H1 (cell line): ENCODE measurements at regions not wholly inside any gene's neighbourhood (a gene's known extent, or its start where the extent isn't known, plus 50 kb on each side); places are given as distances from the start of the nearest gene placed in this dataset.
"Not testable (repeated sequence)": the region's sequence is repeated elsewhere in the genome, so short reads cannot be mapped to it uniquely, and the experiment has no call there.

Experiments used
- CTCF ChIA-PET: fragments of 300-600 bp; sonication (Branson Sonifier 250); formaldehyde crosslinking; loops from one replicate; lab custom pipeline; 2021; ENCODE audit not compliant: partially characterized antibody; lab: Charles Lee
- POLR2A ChIA-PET: fragments of 300-600 bp; sonication (Branson Sonifier 250); formaldehyde crosslinking; loops from one replicate; lab custom pipeline; 2021; ENCODE audit warnings: inconsistent platforms; ENCODE audit not compliant: partially characterized antibody; lab: Charles Lee
- DNase-seq, 2 experiments: peaks; one replicate each; pipeline versions ENCODE4 v3.0.0 to v3.0.0-alpha.2; 2010 to 2022; ENCODE audit warnings: low spot score in 2 of 2, low read depth in 1 of 2, mixed read lengths in 1 of 2
- FAIRE-seq: peaks from 2 replicates; lab custom pipeline; 2011; peaks lifted over from hg19 to GRCh38; lab: Jason Lieb, UNC
- H2AFZ ChIP-seq: 2 replicates; pipeline ENCODE4 v1.8.1; 2012; ENCODE audit warnings: low read length, inconsistent platforms
- H2AK5ac ChIP-seq: 2 replicates; pipeline ENCODE4 v1.6.1; 2013; ENCODE audit warnings: low read depth, low read length
- H2BK120ac ChIP-seq: replicated peaks from 2 replicates; pipeline ENCODE3; 2013; ENCODE audit warnings: low read depth, low read length, inconsistent platforms
- H2BK12ac ChIP-seq: 2 replicates; pipeline ENCODE4 v1.6.1; 2013; ENCODE audit warnings: low read depth, low read length
- H2BK15ac ChIP-seq: 2 replicates; pipeline ENCODE4 v1.6.1; 2013; ENCODE audit warnings: low read length
- H2BK20ac ChIP-seq: 2 replicates; pipeline ENCODE4 v1.6.1; 2013; ENCODE audit warnings: low read length
- H2BK5ac ChIP-seq: 2 replicates; pipeline ENCODE4 v1.6.1; 2013; ENCODE audit warnings: low read depth, low read length
- H3K14ac ChIP-seq: 2 replicates; pipeline ENCODE4 v1.6.1; 2013; ENCODE audit warnings: inconsistent platforms; ENCODE audit not compliant: insufficient read length
- H3K18ac ChIP-seq: 2 replicates; pipeline ENCODE4 v1.6.1; 2013; ENCODE audit warnings: low read length; ENCODE audit errors: extremely low read depth
- H3K23ac ChIP-seq: 2 replicates; pipeline ENCODE4 v1.6.1; 2013; ENCODE audit warnings: inconsistent platforms; ENCODE audit not compliant: insufficient read length
- H3K23me2 ChIP-seq: 2 replicates; pipeline ENCODE4 v1.6.1; 2013; ENCODE audit warnings: low read depth, low read length
- H3K27ac ChIP-seq: 2 replicates; pipeline ENCODE4 v1.6.1; 2011; ENCODE audit warnings: low read depth, low read length, inconsistent platforms
- H3K27me3 ChIP-seq, 4 experiments: replicated peaks in 1 of 4; 1 replicate in 1 of 4; 2 replicates in 3 of 4; pipeline versions ENCODE4 v1.6.1 to v1.8.1; 2011 to 2013; ENCODE audit warnings: low read length in 3 of 4, mild to moderate bottlenecking in 3 of 4, inconsistent platforms in 2 of 4, mixed read lengths in 2 of 4, moderate library complexity in 1 of 4; ENCODE audit not compliant: control insufficient read depth in 3 of 4, insufficient read depth in 3 of 4; ENCODE audit errors: extremely low read depth in 1 of 4
- H3K36me3 ChIP-seq, 4 experiments: 2 replicates each; pipeline versions ENCODE4 v1.6.1 to v1.8.1; 2011 to 2013; ENCODE audit warnings: mild to moderate bottlenecking in 4 of 4, low read length in 3 of 4, moderate library complexity in 2 of 4, control low read depth in 1 of 4, inconsistent platforms in 1 of 4; ENCODE audit not compliant: insufficient read depth in 4 of 4, control insufficient read depth in 2 of 4
- H3K4ac ChIP-seq: replicated peaks from 2 replicates; pipeline ENCODE3; 2013; ENCODE audit warnings: low read length, low read depth, mixed read lengths, inconsistent platforms; ENCODE audit not compliant: insufficient read length
- H3K4me1 ChIP-seq, 4 experiments: replicated peaks in 1 of 4; 1 replicate in 1 of 4; 2 replicates in 3 of 4; pipeline versions ENCODE4 v1.6.1 to v1.8.1; 2011 to 2013; ENCODE audit warnings: low read length in 3 of 4, inconsistent platforms in 2 of 4, mixed read lengths in 1 of 4; ENCODE audit not compliant: insufficient read depth in 4 of 4, control insufficient read depth in 3 of 4
- H3K4me2 ChIP-seq, 2 experiments: 2 replicates each; pipeline versions ENCODE4 v1.6.1 to v1.8.1; 2011 to 2013; ENCODE audit warnings: low read depth in 2 of 2, low read length in 2 of 2, control low read depth in 1 of 2, inconsistent platforms in 1 of 2, mild to moderate bottlenecking in 1 of 2; ENCODE audit not compliant: insufficient read depth in 1 of 2
- H3K4me3 ChIP-seq, 4 experiments: fragments of 200-600, 300-600 bp in 1 of 4; sonication (generic), shearing (Covaris generic), sonication (Bioruptor Twin) in 1 of 4; 2 replicates each; pipeline versions ENCODE4 v1.5.1 to v1.8.1; 2011 to 2016; ENCODE audit warnings: low read length in 4 of 4, low read depth in 3 of 4, control low read depth in 2 of 4, inconsistent platforms in 2 of 4, mild to moderate bottlenecking in 2 of 4, mixed read lengths in 1 of 4, moderate library complexity in 1 of 4; ENCODE audit not compliant: insufficient read depth in 2 of 4; ENCODE audit errors: extremely low read depth in 1 of 4
- H3K56ac ChIP-seq: replicated peaks from 2 replicates; pipeline ENCODE3; 2013; ENCODE audit warnings: low read depth, mild to moderate bottlenecking, mixed read lengths, low read length, inconsistent platforms; ENCODE audit not compliant: insufficient read length
- H3K79me1 ChIP-seq: 2 replicates; pipeline ENCODE4 v1.6.1; 2013; ENCODE audit warnings: low read depth, low read length, control low read depth
- H3K79me2 ChIP-seq, 2 experiments: 2 replicates each; pipeline versions ENCODE4 v1.6.1 to v1.8.1; 2012 to 2013; ENCODE audit warnings: low read length in 2 of 2, mild to moderate bottlenecking in 2 of 2, inconsistent platforms in 1 of 2; ENCODE audit not compliant: insufficient read depth in 2 of 2, control insufficient read depth in 1 of 2
- H3K9ac ChIP-seq, 4 experiments: replicated peaks in 1 of 4; 1 replicate in 1 of 4; 2 replicates in 3 of 4; pipeline versions ENCODE4 v1.6.1 to v1.8.1; 2011 to 2013; ENCODE audit warnings: low read depth in 3 of 4, low read length in 3 of 4, control low read depth in 2 of 4, mild to moderate bottlenecking in 2 of 4, moderate library complexity in 2 of 4, inconsistent platforms in 1 of 4; ENCODE audit errors: extremely low read depth in 1 of 4
- H3K9me3 ChIP-seq, 2 experiments: 2 replicates each; pipeline versions ENCODE4 v1.6.1 to v1.8.1; 2012 to 2013; ENCODE audit warnings: mild to moderate bottlenecking in 2 of 2, moderate library complexity in 2 of 2, control low read depth in 1 of 2, inconsistent platforms in 1 of 2, low read depth in 1 of 2, low read length in 1 of 2, mixed read lengths in 1 of 2; ENCODE audit not compliant: insufficient read depth in 2 of 2
- H4K20me1 ChIP-seq, 2 experiments: replicated peaks in 1 of 2; 2 replicates each; pipeline versions ENCODE3 to v1.8.1; 2011 to 2013; ENCODE audit warnings: inconsistent platforms in 2 of 2, low read length in 2 of 2, mild to moderate bottlenecking in 1 of 2; ENCODE audit not compliant: insufficient read depth in 2 of 2, control insufficient read depth in 1 of 2
- H4K5ac ChIP-seq: 2 replicates; pipeline ENCODE4 v1.6.1; 2013; ENCODE audit warnings: low read length, low read depth, mixed read lengths, inconsistent platforms; ENCODE audit not compliant: insufficient read length
- H4K8ac ChIP-seq: 2 replicates; pipeline ENCODE4 v1.8.0; 2013; ENCODE audit warnings: mild to moderate bottlenecking, moderate library complexity, low read length, inconsistent platforms; ENCODE audit not compliant: insufficient read depth; ENCODE audit errors: extremely low read depth
- H4K91ac ChIP-seq: replicated peaks from 2 replicates; pipeline ENCODE3; 2013; ENCODE audit warnings: low read length, mixed read lengths, inconsistent platforms; ENCODE audit not compliant: insufficient read length
- ATF2 ChIP-seq: IDR thresholded peaks from 2 replicates; pipeline ENCODE4 v1.6.1; 2012; ENCODE audit warnings: low read length, inconsistent platforms
- GTF2F1 ChIP-seq: IDR thresholded peaks from 2 replicates; pipeline ENCODE4 v1.6.1; 2012; ENCODE audit warnings: low read depth, low read length, improper control_type of control experiment, borderline replicate concordance
- MAFK ChIP-seq: IDR thresholded peaks from 2 replicates; pipeline ENCODE4 v1.6.1; 2012; ENCODE audit warnings: low read depth, mild to moderate bottlenecking, improper control_type of control experiment, low read length
- RAD21 ChIP-seq, 2 experiments: IDR thresholded peaks in 1 of 2; conservative IDR thresholded peaks in 1 of 2; 2 replicates each; pipeline ENCODE4 v1.6.1; 2011; ENCODE audit warnings: low read depth in 2 of 2, low read length in 2 of 2, improper control_type of control experiment in 1 of 2, inconsistent platforms in 1 of 2, mild to moderate bottlenecking in 1 of 2, moderate library complexity in 1 of 2
- SIRT6 ChIP-seq: IDR thresholded peaks from one replicate; pipeline ENCODE4 v1.7.1; 2012; ENCODE audit warnings: low read length, inconsistent platforms
- SP1 ChIP-seq: IDR thresholded peaks from 2 replicates; pipeline ENCODE4 v1.6.1; 2011; ENCODE audit warnings: low read depth, low read length
- WGBS, 2 experiments: shearing (Covaris generic) in 1 of 2; methylation state at CpG; one replicate each; pipeline versions ENCODE4 v1.1.6 to v1.1.7; 2013 to 2015; ENCODE audit warnings: low lambda C conversion rate in 2 of 2, mixed read lengths in 2 of 2, inconsistent platforms in 1 of 2, low coverage in 1 of 2, missing lambda C conversion rate in 1 of 2; ENCODE audit not compliant: insufficient replicate concordance in 2 of 2, insufficient coverage in 1 of 2, insufficient read length in 1 of 2; ENCODE audit errors: extremely low coverage in 1 of 2, missing lambda C conversion rate in 1 of 2; 5-methylcytosine and 5-hydroxymethylcytosine counted together

- no peak for TF ChIP-seq RAD21 (IDR thresholded peaks at IDR 0.05 in 1 of 2, conservative IDR thresholded peaks at IDR 0.05 in 1 of 2; ENCODE audit: low read depth in 2 of 2, low read length in 2 of 2)
- no peak for TF ChIP-seq SIRT6
- TF ChIP-seq SP1, result no peak
- TF ChIP-seq ATF2, result no peak
- no peak for TF ChIP-seq MAFK
- TF ChIP-seq GTF2F1, result no peak
Measured at GRCh38 chr3:152773633-152774032, 61.3 kb upstream of the P2RY1 start (continued).

DNA sequence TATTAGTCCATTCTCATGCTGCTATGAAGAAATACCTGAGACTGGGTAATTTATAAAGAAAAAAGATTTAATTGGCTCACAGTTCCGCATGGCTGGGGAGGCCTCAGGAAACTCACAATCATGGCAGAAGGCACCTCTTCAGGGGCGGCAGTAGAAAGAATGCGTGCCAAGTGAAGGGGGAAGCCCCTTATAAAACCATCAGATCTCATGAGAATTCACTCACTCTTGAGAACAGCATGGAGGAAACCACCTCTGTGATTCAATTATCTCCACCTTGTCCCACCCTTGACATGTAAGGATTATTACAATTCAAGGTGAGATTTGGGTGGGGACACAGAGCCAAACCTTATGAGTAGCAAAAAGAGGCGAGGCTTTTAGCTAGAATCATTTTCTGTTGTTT is 60.7 kb upstream of the P2RY1 start:
- DNase-seq, H2AFZ ChIP-seq, H3K4me3 ChIP-seq, H2AK5ac ChIP-seq, H3K56ac ChIP-seq, H3K27ac ChIP-seq, FAIRE-seq, H3K9me3 ChIP-seq, H2BK12ac ChIP-seq, H4K8ac ChIP-seq, POLR2A ChIA-PET, H3K4ac ChIP-seq, H2BK5ac ChIP-seq, H3K79me2 ChIP-seq, H4K91ac ChIP-seq, H3K36me3 ChIP-seq, H4K5ac ChIP-seq, H3K9ac ChIP-seq, H3K4me1 ChIP-seq, H3K4me2 ChIP-seq, H2BK120ac ChIP-seq, H3K23me2 ChIP-seq, H3K14ac ChIP-seq, H3K27me3 ChIP-seq, H2BK20ac ChIP-seq, H2BK15ac ChIP-seq, H3K18ac ChIP-seq, H4K20me1 ChIP-seq, H3K79me1 ChIP-seq, H3K23ac ChIP-seq: not testable (repeated sequence)
- 93% methylated on average over 4 of the region's 4 CpGs; no CpG with 5 or more reads in 1 of the 2 experiments for WGBS, 2 experiments
- CTCF ChIA-PET, result interaction anchor here (1.3 kb wide), 1 partner anchor 16 kb away, joined by 3 read pairs; no protein-coding TSS in a partner anchor
